BE2C (cell line): ENCODE measurements at regions not wholly inside any gene's neighbourhood (a gene's known extent, or its start where the extent isn't known, plus 50 kb on each side); places are given as distances from the start of the nearest gene placed in this dataset.

Experiments
- DNase-seq: peaks from one replicate; pipeline ENCODE4 v3.0.0-alpha.2; 2020
- H3K27me3 ChIP-seq: fragments of 250-450 bp; sonication (Bioruptor Pico); 2 replicates; pipeline ENCODE4 v1.5.1; 2020; ENCODE audit warnings: mild to moderate bottlenecking
- H3K36me3 ChIP-seq: fragments of 250-450 bp; sonication (Bioruptor Pico); 2 replicates; pipeline ENCODE4 v1.5.1; 2020; ENCODE audit warnings: mild to moderate bottlenecking
- H3K4me1 ChIP-seq: fragments of 250-450 bp; sonication (Bioruptor Pico); 2 replicates; pipeline ENCODE4 v1.5.1; 2020
- H3K4me3 ChIP-seq: 2 replicates; pipeline ENCODE4 v1.5.1; 2011; ENCODE audit warnings: low read depth, low read length
- H3K9me3 ChIP-seq: fragments of 250-450 bp; sonication (Bioruptor Pico); 2 replicates; pipeline ENCODE4 v1.5.1; 2020
- CTCF ChIP-seq: IDR thresholded peaks from 2 replicates; pipeline ENCODE4 v1.5.1; 2012; ENCODE audit warnings: mild to moderate bottlenecking, low read depth, low read length

GRCh38 chr4:116413222-116413621, 672.2 kb downstream of the TRAM1L1 start:
- H3K4me3 ChIP-seq, result no peak overlapping the region
- H3K27me3 ChIP-seq, result no peaks in the 10 kb centered on the region
- H3K9me3 ChIP-seq, result no peaks in the 10 kb centered on the region
- TF ChIP-seq CTCF, result no peak
- DNase-seq, result no peak
- no peaks in the 10 kb centered on the region; the same call in 1 of the 2 replicates for H3K4me1 ChIP-seq
- H3K36me3 ChIP-seq, result no peaks in the 10 kb centered on the region

GRCh38 chr4:116401293-116401692, 684.1 kb downstream of the TRAM1L1 start:
- TF ChIP-seq CTCF, result no peak
- Histone ChIP-seq H3K36me3 (no peaks in the 10 kb centered on the region), H3K4me1 (no peaks in the 10 kb centered on the region), H3K27me3 (no peaks in the 10 kb centered on the region), H3K4me3 (no peak overlapping the region), H3K9me3 (no peaks in the 10 kb centered on the region)
- no peak for DNase-seq

GRCh38 chr4:116400480-116400879, 684.9 kb downstream of the TRAM1L1 start:
- no peak for TF ChIP-seq CTCF
- H3K4me1 ChIP-seq, result no peaks in the 10 kb centered on the region
- no peaks in the 10 kb centered on the region for H3K36me3 ChIP-seq
- no peaks in the 10 kb centered on the region for H3K27me3 ChIP-seq
- H3K9me3 ChIP-seq, result no peaks in the 10 kb centered on the region
- H3K4me3 ChIP-seq, result no peak overlapping the region
- DNase-seq, result no peak

GRCh38 chr4:116397714-116398113, 687.7 kb downstream of the TRAM1L1 start:
- H3K36me3 ChIP-seq, result no peaks in the 10 kb centered on the region
- no peak for DNase-seq
- TF ChIP-seq CTCF, result no peak
- no peaks in the 10 kb centered on the region for H3K27me3 ChIP-seq
- no peaks in the 10 kb centered on the region for H3K4me1 ChIP-seq
- no peaks in the 10 kb centered on the region for H3K9me3 ChIP-seq
- no peak overlapping the region for H3K4me3 ChIP-seq

GRCh38 chr4:116397291-116397690, 688.1 kb downstream of the TRAM1L1 start:
- no peak for TF ChIP-seq CTCF
- DNase-seq, result no peak
- H3K27me3 ChIP-seq, result no peaks in the 10 kb centered on the region

GRCh38 chr4:116395408-116395807, 690.0 kb downstream of the TRAM1L1 start:
- H3K9me3 ChIP-seq, result no peaks in the 10 kb centered on the region
- H3K4me3 ChIP-seq, result no peak overlapping the region
- no peaks in the 10 kb centered on the region for H3K4me1 ChIP-seq
- no peak for TF ChIP-seq CTCF
- no peak for DNase-seq
- no peaks in the 10 kb centered on the region for H3K27me3 ChIP-seq
- H3K36me3 ChIP-seq, result no peaks in the 10 kb centered on the region

More at GRCh38 chr4:116397291-116397690, 688.1 kb downstream of the TRAM1L1 start:
- Histone ChIP-seq H3K4me1 (no peaks in the 10 kb centered on the region), H3K9me3 (no peaks in the 10 kb centered on the region), H3K36me3 (no peaks in the 10 kb centered on the region), H3K4me3 (no peak overlapping the region)
